Glomerular visceral epithelial cell (primary cell): ENCODE measurements at regions not wholly inside any gene's neighbourhood (a gene's known extent, or its start where the extent isn't known, plus 50 kb on each side); places are given as distances from the start of the nearest gene placed in this dataset.
A peak's percentile ranks its signal among the peaks of the same experiment; 100 is the strongest.
"Not testable (repeated sequence)": the region's sequence is repeated elsewhere in the genome, so short reads cannot be mapped to it uniquely, and the experiment has no call there.

Source experiments
- DNase-seq: peaks from one replicate; pipeline ENCODE4 v3.0.0-alpha.2; 2016; ENCODE audit errors: extremely low spot score

- no peak for DNase-seq
Observed at GRCh38 chr6:119497988-119498727, 148.6 kb upstream of the MAN1A1 start.

- no peak for DNase-seq
Observed at GRCh38 chr6:119495230-119495683, 145.7 kb upstream of the MAN1A1 start.

GRCh38 chr6:119493980-119494379 is 144.4 kb upstream of the MAN1A1 start:
- DNase-seq: no peak

- not testable (repeated sequence) for DNase-seq
Observed at GRCh38 chr6:119491112-119491511, 141.6 kb upstream of the MAN1A1 start.

- not testable (repeated sequence) for DNase-seq
Observed at GRCh38 chr6:119490050-119490449, 140.5 kb upstream of the MAN1A1 start.

GRCh38 chr6:119484598-119484997 is 135.0 kb upstream of the MAN1A1 start:
- DNase-seq: no peak

- DNase-seq: no peak
Observed at GRCh38 chr6:119483908-119484307, 134.3 kb upstream of the MAN1A1 start.

GRCh38 chr6:119482850-119483285 is 133.3 kb upstream of the MAN1A1 start:
- DNase-seq: no peak

- DNase-seq: no peak
Observed at GRCh38 chr6:119481976-119482375, 132.4 kb upstream of the MAN1A1 start.

- no peak for DNase-seq
Observed at GRCh38 chr6:119480961-119481497, 131.5 kb upstream of the MAN1A1 start.

GRCh38 chr6:119479860-119480655 is 130.5 kb upstream of the MAN1A1 start:
- no peak for DNase-seq

- DNase-seq: no peak
Observed at GRCh38 chr6:119476554-119476953, 127.0 kb upstream of the MAN1A1 start.

- DNase-seq: no peak
Observed at GRCh38 chr6:119476024-119476423, 126.5 kb upstream of the MAN1A1 start.

GRCh38 chr6:119470893-119471542 is 121.5 kb upstream of the MAN1A1 start:
- no peak for DNase-seq

GRCh38 chr6:119467488-119468081 is 118.0 kb upstream of the MAN1A1 start:
- DNase-seq: peak; percentile 19

- no peak for DNase-seq
Observed at GRCh38 chr6:119466226-119466625, 116.7 kb upstream of the MAN1A1 start.

GRCh38 chr6:119463081-119463626 is 113.6 kb upstream of the MAN1A1 start:
- no peak for DNase-seq

GRCh38 chr6:119461187-119461586 is 111.6 kb upstream of the MAN1A1 start:
- DNase-seq: no peak

- DNase-seq: no peak
Observed at GRCh38 chr6:119459207-119459974, 109.8 kb upstream of the MAN1A1 start.

GRCh38 chr6:119454714-119455113 is 105.2 kb upstream of the MAN1A1 start:
- no peak for DNase-seq
